Activated naive CD4-positive, alpha-beta T cell treated with Interleukin-2 at 50 U/mL for 16 hours (primary cell): ENCODE measurements at regions not wholly inside any gene's neighbourhood (a gene's known extent, or its start where the extent isn't known, plus 50 kb on each side); places are given as distances from the start of the nearest gene placed in this dataset.
"Not testable (repeated sequence)": the region's sequence is repeated elsewhere in the genome, so short reads cannot be mapped to it uniquely, and the experiment has no call there.

Source experiments
- DNase-seq: peaks from one replicate; pipeline ENCODE4 v3.0.0-alpha.2; 2020

GRCh38 chr1:88457197-88457596, 226.9 kb upstream of the PKN2 start:
- no peak for DNase-seq

DNA sequence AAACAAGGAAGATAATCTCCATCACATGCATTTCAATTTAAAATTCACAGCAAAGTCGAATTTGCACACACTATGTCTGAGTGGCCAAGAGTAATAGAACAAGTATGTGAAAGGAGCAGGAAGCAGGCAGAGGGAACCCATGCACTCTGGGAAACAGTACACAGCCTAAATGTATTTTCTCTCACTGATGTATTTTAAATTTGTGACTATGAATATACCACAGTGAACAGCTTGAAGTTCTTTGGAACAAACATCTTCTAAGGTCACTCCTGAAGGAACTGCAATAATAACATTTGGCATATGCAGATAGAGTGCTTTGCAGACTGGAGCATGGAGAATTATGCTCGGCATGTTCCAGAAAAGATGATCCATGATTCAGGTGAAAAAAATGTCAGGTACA, 223.1 kb upstream of the PKN2 start:
- DNase-seq, result no peak

- DNase-seq, result no peak
Observed at GRCh38 chr1:88462096-88462487, 222.0 kb upstream of the PKN2 start.

- no peak for DNase-seq
Observed at GRCh38 chr1:88462488-88463261, 221.4 kb upstream of the PKN2 start.

DNA sequence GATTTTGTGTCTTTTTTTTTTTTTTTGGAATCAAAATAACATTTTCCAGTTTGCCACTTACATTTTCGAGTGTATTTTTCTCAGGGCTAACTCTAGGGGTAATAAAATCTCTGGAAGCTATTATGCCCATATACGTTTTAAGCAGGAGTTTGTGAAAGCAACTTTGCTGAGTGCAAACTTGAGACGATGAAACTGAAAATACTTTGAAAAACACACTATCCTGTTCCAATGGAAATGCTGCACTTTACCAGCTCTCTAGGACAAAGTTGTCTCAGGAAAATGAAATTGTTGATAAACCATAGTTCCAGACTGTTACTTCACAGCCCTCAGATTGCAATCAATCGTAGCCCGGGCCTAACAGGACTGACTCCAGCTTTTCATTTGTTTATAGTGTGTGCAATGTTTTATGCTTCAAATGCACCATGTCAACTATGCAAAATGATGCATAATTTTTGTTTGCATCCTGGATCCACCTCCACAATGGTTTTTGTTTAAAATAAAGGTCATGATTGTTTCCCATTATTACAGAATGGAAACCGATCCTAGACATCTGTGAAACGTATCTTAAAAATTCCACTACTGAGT, 220.6 kb upstream of the PKN2 start:
- DNase-seq, result no peak

- DNase-seq, result no peak
Observed at GRCh38 chr1:88466011-88466410, 218.1 kb upstream of the PKN2 start.

DNA sequence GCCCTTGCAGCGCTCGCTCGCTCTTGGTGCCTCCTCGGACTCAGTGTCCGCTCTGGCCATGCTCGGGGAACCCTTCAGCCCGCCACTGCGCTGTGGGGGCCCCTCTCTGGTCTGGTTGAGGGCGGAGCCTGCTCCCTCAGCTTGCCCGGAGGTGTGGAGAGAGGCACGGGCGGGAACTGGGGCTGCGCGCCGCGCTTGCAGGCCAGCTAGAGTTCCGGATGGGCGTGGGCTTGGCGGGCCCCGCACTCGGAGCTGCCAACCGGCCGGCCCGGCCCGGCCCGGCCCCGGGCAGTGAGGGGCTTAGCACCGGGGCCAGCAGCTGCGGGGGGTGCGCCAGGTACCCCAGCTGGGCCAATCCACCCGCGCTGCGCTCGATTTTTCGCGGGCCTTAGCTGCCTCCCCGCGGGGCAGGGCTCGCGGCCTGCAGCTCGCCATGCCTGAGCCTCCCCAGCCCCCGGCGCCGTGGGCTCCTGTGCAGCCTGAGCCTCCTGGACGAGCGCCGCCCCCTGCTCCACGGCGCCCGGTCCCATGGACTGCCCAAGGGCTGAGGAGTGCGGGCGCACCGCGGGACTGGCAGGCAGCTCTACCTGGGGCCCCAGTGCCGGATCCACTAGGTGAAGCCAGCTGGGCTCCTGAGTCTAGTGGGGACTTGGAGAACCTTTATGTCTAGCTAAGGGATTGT, 217.0 kb upstream of the PKN2 start:
- no peak for DNase-seq

DNA sequence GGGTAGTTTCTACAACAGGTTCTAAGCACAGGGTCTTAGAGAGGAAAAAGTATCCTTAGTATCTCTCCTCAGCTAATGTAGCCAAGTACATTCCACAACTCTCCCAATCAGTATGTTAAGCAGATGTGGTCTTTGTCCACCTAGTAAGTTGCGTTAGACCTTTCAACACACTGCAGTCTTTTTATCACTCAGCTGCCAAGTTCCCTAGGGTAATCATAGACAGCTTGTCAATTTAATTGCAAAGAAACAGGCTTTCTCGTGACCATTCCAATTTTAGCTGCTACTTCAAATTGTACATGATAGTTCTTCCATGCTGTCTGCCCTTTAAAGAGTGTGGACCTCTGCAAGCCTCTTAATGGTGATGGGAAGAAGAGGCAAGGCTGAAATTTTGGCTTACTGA, 211.8 kb upstream of the PKN2 start:
- no peak for DNase-seq

DNA sequence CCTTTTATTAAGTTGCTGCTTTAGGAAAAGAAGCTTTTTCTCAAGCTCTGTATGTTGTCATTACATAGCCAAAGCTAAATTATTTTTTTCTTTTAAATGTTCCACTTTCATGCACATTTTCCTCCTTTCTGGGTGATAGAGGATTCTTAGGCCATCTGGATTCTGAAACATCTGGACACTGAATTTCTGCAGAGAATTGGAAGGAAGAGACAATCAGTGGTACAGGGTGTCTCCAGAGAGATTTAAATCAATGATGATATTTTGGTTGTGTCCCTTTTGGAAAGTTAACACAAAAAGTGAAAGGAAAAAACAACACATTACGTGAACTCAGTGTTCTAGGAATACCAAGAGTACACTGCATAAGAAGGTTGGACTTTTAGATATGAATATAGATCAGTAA, 211.4 kb upstream of the PKN2 start:
- DNase-seq, result no peak

- DNase-seq, result no peak
Observed at GRCh38 chr1:88474555-88475304, 209.3 kb upstream of the PKN2 start.

DNA sequence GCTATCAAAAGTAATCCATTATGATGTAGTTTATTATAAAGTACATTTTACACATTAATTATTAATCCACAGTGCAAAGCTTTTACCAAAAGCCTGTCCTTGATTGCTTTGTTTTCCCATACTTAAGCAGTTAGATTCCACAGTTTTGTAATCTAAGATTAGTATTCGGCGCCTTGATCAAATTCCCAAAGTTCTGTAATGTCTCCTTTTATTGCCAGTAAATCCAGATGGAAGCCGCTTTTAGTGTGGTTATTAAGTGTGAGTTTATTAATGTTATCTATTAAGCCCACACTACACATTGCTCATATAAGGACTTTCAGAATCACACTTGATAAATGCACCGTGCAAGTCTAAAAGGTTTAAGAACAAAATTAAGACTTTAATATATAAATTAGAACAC, 199.2 kb upstream of the PKN2 start:
- no peak for DNase-seq

- no peak for DNase-seq
Observed at GRCh38 chr1:88488237-88488636, 195.8 kb upstream of the PKN2 start.

DNA sequence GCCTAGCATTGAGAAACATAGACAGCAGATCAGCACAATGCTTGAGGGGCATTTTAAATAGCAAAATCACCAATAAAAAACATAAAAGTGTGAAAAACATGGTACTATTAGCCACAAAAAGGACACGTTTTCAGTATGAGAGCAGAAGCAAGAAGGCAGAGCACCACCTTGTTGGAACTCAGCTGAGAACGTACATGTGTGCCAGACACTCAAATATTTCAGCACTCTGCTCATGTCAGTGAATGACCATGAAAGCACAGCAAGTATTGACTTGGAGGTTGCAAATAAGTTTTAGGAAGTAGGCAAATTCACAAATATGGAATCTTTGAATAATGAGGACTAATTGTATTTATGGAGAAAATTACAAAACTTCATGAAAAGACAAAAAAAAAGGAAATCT, 193.4 kb upstream of the PKN2 start:
- no peak for DNase-seq

- no peak for DNase-seq
Observed at GRCh38 chr1:88499671-88500070, 184.4 kb upstream of the PKN2 start.

DNA sequence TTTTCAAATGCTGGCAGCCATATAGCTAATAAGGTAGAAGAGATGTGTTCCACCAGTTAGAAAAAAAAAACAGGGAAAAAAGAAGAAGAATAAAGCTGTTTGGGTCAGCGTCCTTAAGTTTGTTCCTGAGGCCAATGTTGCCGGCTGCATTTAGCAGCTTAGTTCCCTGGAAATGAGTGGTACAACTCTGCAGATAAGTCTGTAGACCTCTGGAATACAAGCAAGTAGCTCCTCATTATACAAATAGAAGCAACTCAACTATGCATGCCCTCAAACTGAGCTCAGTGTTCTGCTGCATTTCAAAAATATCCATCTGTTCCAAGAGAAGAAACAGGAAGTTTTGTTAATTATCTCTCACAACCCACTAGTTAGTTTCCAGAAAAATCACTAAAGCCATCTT, 181.2 kb upstream of the PKN2 start:
- DNase-seq, result no peak

DNA sequence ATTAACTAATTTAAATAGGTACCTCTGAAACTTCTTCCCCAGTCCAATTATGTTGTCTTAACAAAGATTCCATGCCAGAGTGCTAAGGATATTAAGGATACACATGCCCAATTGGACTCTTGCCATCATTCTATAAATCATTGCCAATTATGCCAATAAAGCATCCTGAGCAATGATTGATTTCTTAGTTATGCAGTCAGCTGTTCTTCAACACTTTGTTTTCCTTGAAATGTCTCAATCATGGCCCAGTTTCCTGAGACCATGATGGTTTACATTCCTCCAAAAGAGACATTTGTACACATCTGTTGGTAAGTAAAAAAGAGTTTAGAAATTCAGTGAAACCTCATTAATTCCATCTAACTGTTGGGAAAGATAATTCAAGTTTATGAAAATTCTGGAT, 180.4 kb upstream of the PKN2 start:
- DNase-seq, result no peak

- no peak for DNase-seq
Observed at GRCh38 chr1:88504601-88505000, 179.5 kb upstream of the PKN2 start.

- no peak for DNase-seq
Observed at GRCh38 chr1:88509379-88509778, 174.7 kb upstream of the PKN2 start.

DNA sequence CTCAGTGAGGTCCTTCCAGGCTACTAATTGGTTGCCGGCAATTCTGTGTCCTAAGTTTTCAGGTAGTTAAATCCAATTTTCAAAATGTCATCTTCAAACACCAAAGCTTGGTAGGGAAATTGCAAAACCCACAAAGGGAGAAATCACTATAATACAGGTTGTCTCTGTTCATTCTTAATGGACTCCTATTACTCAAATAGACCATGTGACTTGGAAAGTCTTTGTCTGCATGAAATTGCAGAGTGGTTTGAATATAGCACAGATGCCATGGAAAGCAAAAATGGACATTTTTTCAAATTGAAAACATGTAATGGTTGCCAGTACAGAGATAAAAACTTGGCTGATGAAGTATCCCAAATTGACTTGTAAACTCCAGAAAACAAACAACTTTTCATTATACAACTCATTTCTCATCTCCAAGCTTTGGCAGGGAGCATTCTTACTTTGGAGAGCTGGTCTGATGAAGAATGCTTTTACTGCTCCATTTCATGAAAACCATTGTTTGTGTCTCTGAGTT, 169.5 kb upstream of the PKN2 start:
- DNase-seq, result no peak

DNA sequence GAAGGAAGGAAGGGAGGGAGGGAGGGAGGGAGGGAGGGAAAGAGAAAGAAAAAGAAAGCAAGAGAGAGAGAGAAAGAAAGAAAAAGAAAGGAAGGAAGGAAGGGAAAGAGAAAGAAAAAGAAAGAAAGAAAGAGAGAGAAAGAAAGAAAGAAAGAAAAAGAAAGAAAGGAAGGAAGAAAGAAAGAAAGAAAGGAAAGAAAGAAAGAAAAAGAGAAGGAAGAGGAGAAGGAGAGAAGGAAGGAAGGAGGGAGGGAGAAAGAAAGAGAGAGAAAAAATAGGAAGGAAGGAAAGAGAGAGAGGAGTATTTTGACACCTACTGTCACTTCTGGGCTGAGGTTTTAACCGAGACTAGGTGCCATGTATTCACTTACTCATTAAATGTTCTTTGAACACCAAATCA, 166.6 kb upstream of the PKN2 start:
- DNase-seq, result not testable (repeated sequence)

GRCh38 chr1:88519156-88519555, 164.9 kb upstream of the PKN2 start:
- no peak for DNase-seq

DNA sequence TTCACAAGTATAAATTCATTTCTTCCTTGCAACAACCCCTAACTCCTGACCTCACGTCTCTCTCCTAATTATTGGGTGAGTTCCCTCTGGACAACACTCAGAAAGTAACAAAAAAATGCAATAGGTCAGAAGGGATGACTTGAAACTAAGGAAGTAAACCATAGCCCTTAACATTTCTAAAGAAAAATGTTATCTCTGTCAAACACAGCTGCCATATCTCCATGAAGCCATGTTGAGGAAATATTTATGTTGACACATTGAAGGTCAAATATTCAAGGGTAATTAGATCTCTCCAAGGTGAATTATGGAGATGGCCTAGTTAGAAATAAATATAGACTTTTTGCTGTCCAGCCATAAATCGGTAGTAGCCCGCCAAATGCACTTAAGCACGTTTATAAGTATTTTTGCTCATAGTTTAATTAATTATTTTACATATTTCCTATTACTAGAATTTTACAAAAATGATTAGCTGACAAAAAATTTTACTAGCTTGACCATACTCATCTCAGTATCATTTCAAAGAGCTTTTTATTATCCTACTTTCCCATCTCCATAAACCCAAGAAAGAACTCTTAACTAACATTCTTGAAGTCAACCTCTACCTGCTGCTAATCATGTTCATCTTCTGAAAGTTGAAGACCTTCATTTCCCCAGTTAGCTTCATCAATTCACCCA, 160.1 kb upstream of the PKN2 start:
- DNase-seq, result no peak

- DNase-seq, result no peak
Observed at GRCh38 chr1:88526456-88526855, 157.6 kb upstream of the PKN2 start.
